Peyer's patch (tissue), 4 donors: ENCODE measurements at regions not wholly inside any gene's neighbourhood (a gene's known extent, or its start where the extent isn't known, plus 50 kb on each side); places are given as distances from the start of the nearest gene placed in this dataset.

Experiments
- POLR2A ChIP-seq, 2 donors: fragments of 450-650 bp; IDR thresholded peaks; one replicate each; pipeline ENCODE4 v1.5.1; 2017; ENCODE audit warnings: antibody characterized with exemption in 2 of 2, mild to moderate bottlenecking in 2 of 2, moderate library complexity in 2 of 2
- TF ChIP-seq, protein P1 (sequence below), 6 experiments: fragments of 450-650 bp in 4 of 6; fragments of 200-600 bp in 2 of 6; sonication (generic) in 1 of 6; IDR thresholded peaks; one replicate each; pipeline ENCODE4 v1.5.1; 2017 to 2019; ENCODE audit warnings: antibody characterized with exemption in 6 of 6, mild to moderate bottlenecking in 3 of 6, moderate library complexity in 1 of 6

DNA sequence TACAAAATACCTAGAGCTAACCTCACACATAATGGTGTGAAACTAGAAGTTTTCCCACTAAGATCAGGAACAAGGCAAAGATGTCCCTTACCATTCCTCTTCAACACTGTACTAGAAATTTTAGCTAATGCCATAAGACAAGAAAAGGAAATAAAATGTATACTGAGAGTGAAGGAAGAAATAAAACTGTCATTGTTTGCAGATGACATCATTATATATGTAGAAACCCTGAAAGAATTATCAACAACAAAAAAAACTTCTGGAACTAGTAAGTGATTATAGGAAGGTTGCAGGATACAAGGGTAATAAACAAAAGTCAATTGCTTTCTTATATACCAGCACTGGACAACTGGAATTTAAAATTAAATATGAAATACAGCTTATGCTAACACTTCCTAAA is 93.7 kb downstream of the TNFSF11 start:
- TF ChIP-seq, protein P1, sequence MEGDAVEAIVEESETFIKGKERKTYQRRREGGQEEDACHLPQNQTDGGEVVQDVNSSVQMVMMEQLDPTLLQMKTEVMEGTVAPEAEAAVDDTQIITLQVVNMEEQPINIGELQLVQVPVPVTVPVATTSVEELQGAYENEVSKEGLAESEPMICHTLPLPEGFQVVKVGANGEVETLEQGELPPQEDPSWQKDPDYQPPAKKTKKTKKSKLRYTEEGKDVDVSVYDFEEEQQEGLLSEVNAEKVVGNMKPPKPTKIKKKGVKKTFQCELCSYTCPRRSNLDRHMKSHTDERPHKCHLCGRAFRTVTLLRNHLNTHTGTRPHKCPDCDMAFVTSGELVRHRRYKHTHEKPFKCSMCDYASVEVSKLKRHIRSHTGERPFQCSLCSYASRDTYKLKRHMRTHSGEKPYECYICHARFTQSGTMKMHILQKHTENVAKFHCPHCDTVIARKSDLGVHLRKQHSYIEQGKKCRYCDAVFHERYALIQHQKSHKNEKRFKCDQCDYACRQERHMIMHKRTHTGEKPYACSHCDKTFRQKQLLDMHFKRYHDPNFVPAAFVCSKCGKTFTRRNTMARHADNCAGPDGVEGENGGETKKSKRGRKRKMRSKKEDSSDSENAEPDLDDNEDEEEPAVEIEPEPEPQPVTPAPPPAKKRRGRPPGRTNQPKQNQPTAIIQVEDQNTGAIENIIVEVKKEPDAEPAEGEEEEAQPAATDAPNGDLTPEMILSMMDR (IDR thresholded peaks at IDR 0.05) = no peak
- TF ChIP-seq POLR2A (IDR thresholded peaks at IDR 0.05) = no peak
